HepG2 (cell line): ENCODE measurements at regions not wholly inside any gene's neighbourhood (a gene's known extent, or its start where the extent isn't known, plus 50 kb on each side); places are given as distances from the start of the nearest gene placed in this dataset.

Source experiments
- ATAC-seq: fragments of 200-7000 bp; cut with Tn5 transposase; 3 replicates; pipeline ENCODE4 v1.9.1; 2020; ENCODE audit warnings: mild to moderate bottlenecking, moderate library complexity
- BruUV-seq: library from RNA; stranded (reverse); fragments of 400-500 nt; replicated peaks from 2 replicates; lab custom pipeline; 2021; lab: Mats Ljungman, UMichigan
- CTCF ChIA-PET: fragments of 300-600 bp; formaldehyde crosslinking; extraction: SDS; loops from one replicate; lab custom pipeline; 2021; ENCODE audit warnings: low total read pairs, inconsistent platforms, low intra/inter-chr PET ratio; lab: Yijun Ruan, JAX
- POLR2A ChIA-PET: fragments of 350-600 bp; sonication (Branson Sonifier 250); formaldehyde crosslinking; loops from one replicate; lab custom pipeline; 2020; ENCODE audit warnings: antibody characterized with exemption, inconsistent platforms; lab: Yijun Ruan, JAX
- DNase-seq: peaks from one replicate; pipeline ENCODE4 v3.0.0-alpha.2; 2015; ENCODE audit warnings: low spot score
- FAIRE-seq: peaks from 3 replicates; lab custom pipeline; 2011; peaks lifted over from hg19 to GRCh38; lab: Jason Lieb, UNC
- H2AFZ ChIP-seq: one replicate; pipeline ENCODE4 v1.6.1; 2011; ENCODE audit warnings: low read length, inconsistent platforms
- H3K27ac ChIP-seq: fragments of 300-600 bp; 3 replicates; pipeline ENCODE4 v1.8.0; 2011; ENCODE audit warnings: mixed run types, mild to moderate bottlenecking, mixed read lengths, low read length, inconsistent platforms; ENCODE audit not compliant: insufficient read depth; ENCODE audit errors: extremely low read length
- H3K27me3 ChIP-seq, 2 experiments: fragments of 200-600 bp in 1 of 2; 2 replicates in 1 of 2; 3 replicates in 1 of 2; pipeline versions ENCODE4 v1.6.0 to v1.8.0; 2011; ENCODE audit warnings: low read length in 2 of 2, mild to moderate bottlenecking in 2 of 2, moderate library complexity in 2 of 2, inconsistent platforms in 1 of 2; ENCODE audit not compliant: insufficient read depth in 2 of 2, control insufficient read depth in 1 of 2
- H3K36me3 ChIP-seq, 2 experiments: fragments of 200-600 bp in 1 of 2; replicated peaks in 1 of 2; 2 replicates in 1 of 2; 3 replicates in 1 of 2; pipeline versions ENCODE4 v1.5.1 to v1.8.0; 2011; ENCODE audit warnings: low read length in 2 of 2, inconsistent platforms in 1 of 2; ENCODE audit not compliant: insufficient read depth in 2 of 2, control insufficient read depth in 1 of 2
- H3K4me1 ChIP-seq: 2 replicates; pipeline ENCODE4 v1.5.1; 2012; ENCODE audit warnings: low read length, inconsistent platforms; ENCODE audit not compliant: insufficient read depth
- H3K4me2 ChIP-seq: 2 replicates; pipeline ENCODE4 v1.6.0; 2011; ENCODE audit warnings: low read depth, low read length, inconsistent platforms
- H3K4me3 ChIP-seq, 3 experiments: fragments of 200-600 bp in 1 of 3; sonication (generic), shearing (Covaris generic) in 1 of 3; replicated peaks in 1 of 3; 2 replicates each; pipeline ENCODE4 v1.5.1; 2011 to 2016; ENCODE audit warnings: low read length in 3 of 3, inconsistent platforms in 2 of 3, low read depth in 2 of 3, mild to moderate bottlenecking in 2 of 3, control low read depth in 1 of 3, mixed read lengths in 1 of 3; ENCODE audit not compliant: insufficient read depth in 1 of 3
- H3K79me2 ChIP-seq: one replicate; pipeline ENCODE4 v1.6.1; 2011; ENCODE audit warnings: low read length, inconsistent platforms; ENCODE audit not compliant: insufficient read depth
- H3K9ac ChIP-seq: 2 replicates; pipeline ENCODE4 v1.6.0; 2011; ENCODE audit warnings: mild to moderate bottlenecking, low read depth, low read length, inconsistent platforms; ENCODE audit not compliant: insufficient read depth
- H3K9me3 ChIP-seq: 2 replicates; pipeline ENCODE4 v1.5.1; 2012; ENCODE audit warnings: mild to moderate bottlenecking, low read length
- H4K20me1 ChIP-seq: 2 replicates; pipeline ENCODE4 v1.6.0; 2011; ENCODE audit warnings: inconsistent platforms, mild to moderate bottlenecking, low read length, moderate library complexity; ENCODE audit not compliant: insufficient read depth
- ARHGAP35 ChIP-seq: sonication (generic); formaldehyde crosslinking; IDR thresholded peaks from 2 replicates; pipeline ENCODE4 v1.9.0; 2022; ENCODE audit warnings: mild to moderate bottlenecking, inconsistent platforms, moderate library complexity, missing genetic modification reagents, borderline replicate concordance
- KAT2B ChIP-seq: fragments of 150-350 bp; IDR thresholded peaks from 2 replicates; pipeline ENCODE4 v1.6.1; 2014; ENCODE audit warnings: low read depth, low read length, borderline replicate concordance
- KLF16 ChIP-seq, 2 experiments: sonication (generic) in 1 of 2; formaldehyde crosslinking in 1 of 2; IDR thresholded peaks; 2 replicates each; pipeline versions ENCODE4 v1.6.1 to v1.8.0; 2016 to 2023; ENCODE audit warnings: missing genetic modification reagents in 2 of 2, missing compliant biosample characterization in 1 of 2
- MTA3 ChIP-seq: sonication (generic); formaldehyde crosslinking; IDR thresholded peaks from 2 replicates; pipeline ENCODE4 v1.4.0; 2020; ENCODE audit warnings: missing genetic modification reagents
- MTF1 ChIP-seq: sonication (generic); formaldehyde crosslinking; IDR thresholded peaks from 2 replicates; pipeline ENCODE4 v1.5.0; 2020; ENCODE audit warnings: missing genetic modification reagents
- PBX3 ChIP-seq: sonication (generic); formaldehyde crosslinking; IDR thresholded peaks from 2 replicates; pipeline ENCODE4 v1.8.1; 2023; ENCODE audit warnings: missing genetic modification reagents, inconsistent platforms, borderline replicate concordance
- PRDM10 ChIP-seq: sonication (generic); formaldehyde crosslinking; IDR thresholded peaks from 2 replicates; pipeline ENCODE4 v1.4.0; 2020; ENCODE audit warnings: low read depth, missing genetic modification reagents
- RXRB ChIP-seq: IDR thresholded peaks from 2 replicates; pipeline ENCODE4 v1.6.1; 2016; ENCODE audit warnings: borderline replicate concordance, missing genetic modification reagents, missing compliant biosample characterization
- TBL1XR1 ChIP-seq: fragments of 150-350 bp; IDR thresholded peaks from 2 replicates; pipeline ENCODE4 v1.6.1; 2014; ENCODE audit warnings: borderline replicate concordance, low read length; ENCODE audit not compliant: partially characterized antibody
- ZBTB43 ChIP-seq: sonication (generic); formaldehyde crosslinking; conservative IDR thresholded peaks from 2 replicates; pipeline ENCODE4 v1.4.0; 2020; ENCODE audit warnings: missing genetic modification reagents
- ZNF431 ChIP-seq: sonication (generic); formaldehyde crosslinking; IDR thresholded peaks from 2 replicates; pipeline ENCODE4 v1.9.0; 2022; ENCODE audit warnings: missing genetic modification reagents, low read depth, mild to moderate bottlenecking, borderline replicate concordance
- ZNF772 ChIP-seq: sonication (generic); formaldehyde crosslinking; IDR thresholded peaks from 2 replicates; pipeline ENCODE4 v1.5.0; 2020; ENCODE audit warnings: mild to moderate bottlenecking, missing genetic modification reagents
- ZNF777 ChIP-seq: sonication (generic); formaldehyde crosslinking; IDR thresholded peaks from 2 replicates; pipeline ENCODE4 v1.4.0; 2020; ENCODE audit warnings: missing genetic modification reagents
- WGBS: methylation state at CpG from one replicate; pipeline ENCODE4 v1.1.6; 2017; ENCODE audit warnings: low lambda C conversion rate; 5-methylcytosine and 5-hydroxymethylcytosine counted together
- in situ Hi-C: cut with HindIII; loops from 2 replicates; pipeline ENCODE4 v1.10.0; 2017; ENCODE audit warnings: low pct_unique_long_range_greater_than_20kb; ENCODE audit not compliant: extremely low pct_ligation_motif_present
- intact Hi-C: fragments of 100-400 bp; cut with micrococcal nuclease; formaldehyde crosslinking; loops from one replicate; pipeline ENCODE4 v1.10.0; 2022; ENCODE audit not compliant: unreplicated experiment
- TF ChIP-seq, protein P1 (sequence below): sonication (generic); formaldehyde crosslinking; IDR thresholded peaks from 2 replicates; pipeline ENCODE4 v1.5.0; 2020; ENCODE audit warnings: missing genetic modification reagents
- TF ChIP-seq, protein P2 (sequence below): sonication (generic); formaldehyde crosslinking; IDR thresholded peaks from 2 replicates; pipeline ENCODE4 v1.4.0; 2020; ENCODE audit warnings: missing genetic modification reagents

- Histone ChIP-seq H2AFZ (no peak overlapping the region), H3K36me3 (no peaks in the 10 kb centered on the region), H3K9me3 (peaks cover 5% of the 10 kb centered on the region; the same call in 1 of the 2 replicates), H3K27me3 (no peaks in the 10 kb centered on the region), H3K27ac (no peak overlapping the region), H3K79me2 (no peaks in the 10 kb centered on the region), H3K4me1 (peaks cover 8% of the 10 kb centered on the region; the same call in 1 of the 2 replicates), H3K4me2 (no peak overlapping the region), H3K4me3 (no peak overlapping the region), H4K20me1 (no peaks in the 10 kb centered on the region), H3K9ac (no peak overlapping the region)
- in situ Hi-C loops (no loop called here), intact Hi-C loops (no loop called here)
- no peak for DNase-seq
- FAIRE-seq = no peak
- ATAC-seq = no peak
- BruUV-seq = no TSS peak
- WGBS = 24% methylated on average over 3 of the region's 3 CpGs
- ChIA-PET POLR2A (no interaction called here), CTCF (no interaction called here)
- TF ChIP-seq, protein P1, sequence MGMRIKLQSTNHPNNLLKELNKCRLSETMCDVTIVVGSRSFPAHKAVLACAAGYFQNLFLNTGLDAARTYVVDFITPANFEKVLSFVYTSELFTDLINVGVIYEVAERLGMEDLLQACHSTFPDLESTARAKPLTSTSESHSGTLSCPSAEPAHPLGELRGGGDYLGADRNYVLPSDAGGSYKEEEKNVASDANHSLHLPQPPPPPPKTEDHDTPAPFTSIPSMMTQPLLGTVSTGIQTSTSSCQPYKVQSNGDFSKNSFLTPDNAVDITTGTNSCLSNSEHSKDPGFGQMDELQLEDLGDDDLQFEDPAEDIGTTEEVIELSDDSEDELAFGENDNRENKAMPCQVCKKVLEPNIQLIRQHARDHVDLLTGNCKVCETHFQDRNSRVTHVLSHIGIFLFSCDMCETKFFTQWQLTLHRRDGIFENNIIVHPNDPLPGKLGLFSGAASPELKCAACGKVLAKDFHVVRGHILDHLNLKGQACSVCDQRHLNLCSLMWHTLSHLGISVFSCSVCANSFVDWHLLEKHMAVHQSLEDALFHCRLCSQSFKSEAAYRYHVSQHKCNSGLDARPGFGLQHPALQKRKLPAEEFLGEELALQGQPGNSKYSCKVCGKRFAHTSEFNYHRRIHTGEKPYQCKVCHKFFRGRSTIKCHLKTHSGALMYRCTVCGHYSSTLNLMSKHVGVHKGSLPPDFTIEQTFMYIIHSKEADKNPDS = no peak
- no peak for TF ChIP-seq MTA3
- TF ChIP-seq RXRB (CRISPR knock-in tag) = no peak
- TF ChIP-seq ZNF431 (CRISPR knock-in tag) = no peak
- TF ChIP-seq MTF1 (CRISPR knock-in tag) = no peak
- no peak for TF ChIP-seq KAT2B
- TF ChIP-seq PRDM10 (CRISPR knock-in tag) = no peak
- no peak for TF ChIP-seq TBL1XR1
- TF ChIP-seq ZNF777 (CRISPR knock-in tag) = no peak
- TF ChIP-seq, protein P2, sequence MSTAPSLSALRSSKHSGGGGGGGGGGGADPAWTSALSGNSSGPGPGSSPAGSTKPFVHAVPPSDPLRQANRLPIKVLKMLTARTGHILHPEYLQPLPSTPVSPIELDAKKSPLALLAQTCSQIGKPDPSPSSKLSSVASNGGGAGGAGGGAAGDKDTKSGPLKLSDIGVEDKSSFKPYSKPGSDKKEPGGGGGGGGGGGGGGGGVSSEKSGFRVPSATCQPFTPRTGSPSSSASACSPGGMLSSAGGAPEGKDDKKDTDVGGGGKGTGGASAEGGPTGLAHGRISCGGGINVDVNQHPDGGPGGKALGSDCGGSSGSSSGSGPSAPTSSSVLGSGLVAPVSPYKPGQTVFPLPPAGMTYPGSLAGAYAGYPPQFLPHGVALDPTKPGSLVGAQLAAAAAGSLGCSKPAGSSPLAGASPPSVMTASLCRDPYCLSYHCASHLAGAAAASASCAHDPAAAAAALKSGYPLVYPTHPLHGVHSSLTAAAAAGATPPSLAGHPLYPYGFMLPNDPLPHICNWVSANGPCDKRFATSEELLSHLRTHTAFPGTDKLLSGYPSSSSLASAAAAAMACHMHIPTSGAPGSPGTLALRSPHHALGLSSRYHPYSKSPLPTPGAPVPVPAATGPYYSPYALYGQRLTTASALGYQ (CRISPR knock-in tag) = no peak
- TF ChIP-seq KLF16 (CRISPR knock-in tag; IDR thresholded peaks at IDR 0.05) = no peak
- TF ChIP-seq ARHGAP35 (CRISPR knock-in tag) = no peak
- TF ChIP-seq ZBTB43 (CRISPR knock-in tag) = no peak
- TF ChIP-seq PBX3 = no peak
- no peak for TF ChIP-seq ZNF772 (CRISPR knock-in tag)
Observed at GRCh38 chr4:106497271-106497670, 128.7 kb upstream of the GIMD1 start.
